HL-60 (cell line): ENCODE measurements at regions not wholly inside any gene's neighbourhood (a gene's known extent, or its start where the extent isn't known, plus 50 kb on each side); places are given as distances from the start of the nearest gene placed in this dataset.

Source experiments
- DNase-seq, 2 experiments: peaks; one replicate each; pipeline ENCODE4 v3.0.0-alpha.2; 2010 to 2020; ENCODE audit warnings: low read depth in 1 of 2, low spot score in 1 of 2
- H3K27ac ChIP-seq: fragments of 250-450 bp; sonication (Bioruptor Pico); replicated peaks from 2 replicates; pipeline ENCODE4 v1.5.1; 2020; ENCODE audit warnings: mild to moderate bottlenecking, moderate library complexity
- H3K27me3 ChIP-seq: fragments of 250-450 bp; sonication (Bioruptor Pico); 2 replicates; pipeline ENCODE4 v1.5.1; 2021; ENCODE audit warnings: mild to moderate bottlenecking, moderate library complexity; ENCODE audit not compliant: insufficient read depth, poor library complexity, severe bottlenecking
- H3K4me3 ChIP-seq: replicated peaks from 2 replicates; pipeline ENCODE4 v1.5.1; 2011; ENCODE audit warnings: mild to moderate bottlenecking, control low read depth, low read length; ENCODE audit not compliant: insufficient read depth
- CTCF ChIP-seq: IDR thresholded peaks from one replicate; pipeline ENCODE4 v1.5.1; 2011; ENCODE audit warnings: low read length, control low read depth, inconsistent platforms; ENCODE audit not compliant: insufficient read depth
- GABPA ChIP-seq: IDR thresholded peaks from 2 replicates; pipeline ENCODE4 v1.6.1; 2012; ENCODE audit warnings: low read depth
- POLR2AphosphoS5 ChIP-seq: IDR thresholded peaks from 2 replicates; pipeline ENCODE4 v1.6.1; 2012; ENCODE audit warnings: low read depth
- REST ChIP-seq: IDR thresholded peaks from 2 replicates; pipeline ENCODE4 v1.6.1; 2012; ENCODE audit warnings: low read depth; ENCODE audit not compliant: insufficient replicate concordance
- SPI1 ChIP-seq: IDR thresholded peaks from 2 replicates; pipeline ENCODE4 v1.6.1; 2012; ENCODE audit warnings: low read depth, mild to moderate bottlenecking, borderline replicate concordance

GRCh38 chr20:11740975-11741374 is 176.7 kb upstream of the BTBD3 start:
- Histone ChIP-seq H3K4me3 (no peak overlapping the region), H3K27me3 (no peaks in the 10 kb centered on the region), H3K27ac (no peak overlapping the region)
- no peak for DNase-seq
- peak; percentile 26; the same call in 1 of the 2 replicates for TF ChIP-seq SPI1
- no peak for TF ChIP-seq GABPA
- TF ChIP-seq CTCF = no peak

- TF ChIP-seq GABPA (no peak), SPI1 (no peak), CTCF (no peak), REST (no peak), POLR2AphosphoS5 (no peak)
- Histone ChIP-seq H3K27me3 (no peaks in the 10 kb centered on the region), H3K4me3 (no peak overlapping the region), H3K27ac (no peak overlapping the region)
- DNase-seq = no peak
Measured at GRCh38 chr20:11745145-11745544, 172.5 kb upstream of the BTBD3 start.

- no peak for TF ChIP-seq SPI1
- no peak for TF ChIP-seq CTCF
- TF ChIP-seq REST = no peak
- TF ChIP-seq POLR2AphosphoS5 = no peak
- TF ChIP-seq GABPA = no peak
- Histone ChIP-seq H3K27me3 (no peaks in the 10 kb centered on the region), H3K27ac (no peak overlapping the region), H3K4me3 (no peak overlapping the region)
- DNase-seq = no peak
Measured at GRCh38 chr20:11748436-11748835, 169.3 kb upstream of the BTBD3 start.

- no peak overlapping the region for H3K4me3 ChIP-seq
- no peak for TF ChIP-seq REST
- no peaks in the 10 kb centered on the region for H3K27me3 ChIP-seq
- no peak overlapping the region for H3K27ac ChIP-seq
- DNase-seq = no peak
Measured at GRCh38 chr20:11752336-11752735, 165.4 kb upstream of the BTBD3 start.
